ENCODE measurements at regions not wholly inside any gene's neighbourhood (a gene's known extent, or its start where the extent isn't known, plus 50 kb on each side); places are given as distances from the start of the nearest gene placed in this dataset.

DNA sequence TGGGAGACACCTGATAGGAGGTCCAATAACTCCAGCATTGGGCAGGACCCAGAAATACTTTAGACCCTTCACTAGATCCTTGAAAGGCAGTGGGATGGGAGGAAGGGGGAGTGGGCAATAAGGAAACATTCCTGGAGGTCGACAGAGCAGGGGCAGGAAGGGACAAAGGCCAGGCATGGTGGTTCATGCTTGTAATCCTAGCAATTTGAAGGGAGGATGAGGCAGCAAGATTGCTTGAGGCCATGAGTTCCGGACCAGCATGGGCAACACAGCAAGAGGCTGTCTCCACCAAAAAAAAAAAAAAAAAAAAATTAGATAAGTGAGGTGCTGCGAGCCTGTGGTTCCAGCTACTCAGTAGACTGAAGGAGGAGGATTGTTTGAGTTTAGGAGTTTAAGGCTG lies 134.9 kb downstream of the JCAD start:
- no peak for DNase-seq

DNA sequence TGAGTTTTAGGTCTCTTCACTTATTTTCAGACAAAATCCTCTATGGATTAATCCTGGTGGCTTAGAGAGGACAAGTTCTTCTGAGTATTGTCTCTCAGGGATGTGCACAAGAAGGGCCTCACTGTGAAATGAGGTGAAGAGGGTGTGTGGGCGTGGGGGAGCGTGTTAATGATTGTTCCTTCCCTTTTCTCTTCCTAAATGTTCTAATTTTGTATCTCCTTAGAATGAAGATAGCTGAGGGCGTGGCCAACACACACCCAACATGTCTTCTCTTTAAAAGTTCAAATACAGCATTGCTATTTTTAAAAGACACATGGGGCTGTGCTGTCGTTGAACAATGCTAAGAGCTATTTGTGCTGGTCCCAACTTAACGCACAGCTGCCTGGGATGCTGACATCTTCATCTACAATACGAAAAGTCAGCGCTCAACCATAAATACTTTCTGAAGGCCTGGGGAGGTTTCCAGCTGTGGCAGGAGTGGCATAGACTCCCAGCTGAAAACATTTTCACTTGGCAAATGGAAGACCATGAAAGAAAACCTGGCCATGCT lies 135.9 kb downstream of the JCAD start:
- DNase-seq: no peak

DNA sequence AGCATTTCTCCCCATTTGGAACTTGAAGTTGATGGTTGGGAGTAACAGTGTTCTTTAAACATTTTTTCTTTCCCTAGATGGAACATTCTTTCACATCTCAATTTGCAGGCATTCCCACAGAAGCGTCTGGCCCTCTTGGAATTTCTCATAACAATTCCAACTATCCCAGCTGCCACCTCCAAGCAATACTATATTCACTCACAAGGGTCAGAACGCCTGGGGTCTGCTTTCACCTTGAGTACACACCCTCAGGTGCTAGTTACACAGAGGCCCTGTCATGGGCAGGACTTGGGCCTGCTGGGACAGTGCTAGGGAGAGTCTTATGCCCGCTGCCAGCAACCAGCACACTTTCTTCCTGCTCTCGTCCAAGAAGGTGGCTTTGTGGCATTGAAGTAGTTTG lies 136.5 kb downstream of the JCAD start:
- DNase-seq: no peak

DNA sequence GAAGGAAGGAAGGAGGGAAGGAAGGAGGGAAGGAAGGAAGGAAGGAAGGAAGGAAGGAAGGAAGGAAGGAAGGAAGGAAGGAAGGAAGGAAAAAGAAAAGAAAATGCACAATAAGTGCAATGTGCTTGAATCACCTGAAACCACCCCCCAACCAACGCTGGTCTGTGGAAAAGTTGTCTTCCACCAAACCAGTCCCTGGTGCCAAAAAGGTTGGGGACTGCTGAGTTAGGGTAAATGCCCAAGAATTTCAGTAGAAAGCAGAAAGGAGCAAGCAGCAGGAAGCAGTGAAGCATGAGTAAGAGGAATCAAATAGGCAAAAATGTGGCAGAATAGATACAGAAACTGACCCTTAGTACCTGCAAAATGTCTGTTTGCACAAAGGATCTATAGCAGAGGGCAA lies 137.2 kb downstream of the JCAD start:
- DNase-seq: no peak

DNA sequence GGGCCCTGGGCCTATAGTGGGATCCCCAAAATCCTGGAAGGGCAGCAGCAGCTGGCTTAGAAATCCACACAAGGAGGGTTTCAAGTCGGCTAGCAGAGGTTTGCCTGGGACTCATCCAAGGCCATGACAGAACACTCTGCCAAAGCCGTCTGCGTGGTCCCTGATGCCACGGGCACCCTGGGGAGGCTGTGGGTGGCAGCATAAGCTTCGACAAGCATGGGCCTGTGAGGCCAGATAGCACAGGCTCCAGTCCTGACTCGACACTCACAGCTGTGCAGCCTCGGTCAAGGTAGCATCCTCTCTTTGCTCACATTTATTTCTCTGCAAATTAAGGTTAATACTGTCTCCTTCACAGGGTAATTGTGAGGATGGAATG lies 138.3 kb downstream of the JCAD start:
- DNase-seq: peak in 1 of 2 experiments; percentile 10

DNA sequence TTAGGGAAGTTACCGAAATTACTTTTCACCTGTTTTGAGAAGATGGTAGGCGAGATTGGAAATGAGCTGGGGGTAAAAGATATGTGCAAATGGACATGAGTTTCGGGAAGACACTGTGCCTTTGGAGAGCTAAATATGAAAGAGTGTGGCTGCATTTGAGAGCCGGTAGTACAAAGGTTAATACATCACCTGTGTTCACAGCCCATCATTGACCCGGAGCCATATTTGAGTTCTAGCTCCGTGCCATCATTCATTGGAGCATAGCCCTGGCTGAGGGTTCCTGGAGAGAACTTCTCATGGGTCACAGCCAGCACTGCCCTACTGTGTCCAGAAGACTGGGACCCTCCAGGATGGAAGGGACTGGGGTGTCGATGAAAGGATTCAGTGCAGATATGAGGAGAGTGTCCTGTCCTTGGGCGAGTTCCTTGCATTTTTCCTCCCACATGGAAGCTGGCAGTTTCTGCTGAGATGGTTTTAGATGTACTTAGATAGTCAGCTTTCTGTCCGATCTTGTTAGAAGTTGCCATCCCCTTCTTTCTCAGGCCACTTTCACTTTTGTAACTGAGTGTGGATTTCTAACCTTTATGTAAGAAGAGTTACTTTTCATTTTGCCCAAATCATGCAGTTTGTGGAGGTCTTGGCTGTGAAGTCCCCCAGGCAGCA lies 138.8 kb downstream of the JCAD start:
- DNase-seq: no peak

GRCh38 chr10:29918623-29919400 lies 140.6 kb downstream of the JCAD start:
- DNase-seq: no peak

- DNase-seq: peak in 1 of 2 experiments; percentile 11
Measured at GRCh38 chr10:29917311-29917710, 142.1 kb downstream of the JCAD start.

- DNase-seq: peak in 1 of 2 experiments; percentile 46
Measured at GRCh38 chr10:29916669-29917068, 142.7 kb downstream of the JCAD start.

DNA sequence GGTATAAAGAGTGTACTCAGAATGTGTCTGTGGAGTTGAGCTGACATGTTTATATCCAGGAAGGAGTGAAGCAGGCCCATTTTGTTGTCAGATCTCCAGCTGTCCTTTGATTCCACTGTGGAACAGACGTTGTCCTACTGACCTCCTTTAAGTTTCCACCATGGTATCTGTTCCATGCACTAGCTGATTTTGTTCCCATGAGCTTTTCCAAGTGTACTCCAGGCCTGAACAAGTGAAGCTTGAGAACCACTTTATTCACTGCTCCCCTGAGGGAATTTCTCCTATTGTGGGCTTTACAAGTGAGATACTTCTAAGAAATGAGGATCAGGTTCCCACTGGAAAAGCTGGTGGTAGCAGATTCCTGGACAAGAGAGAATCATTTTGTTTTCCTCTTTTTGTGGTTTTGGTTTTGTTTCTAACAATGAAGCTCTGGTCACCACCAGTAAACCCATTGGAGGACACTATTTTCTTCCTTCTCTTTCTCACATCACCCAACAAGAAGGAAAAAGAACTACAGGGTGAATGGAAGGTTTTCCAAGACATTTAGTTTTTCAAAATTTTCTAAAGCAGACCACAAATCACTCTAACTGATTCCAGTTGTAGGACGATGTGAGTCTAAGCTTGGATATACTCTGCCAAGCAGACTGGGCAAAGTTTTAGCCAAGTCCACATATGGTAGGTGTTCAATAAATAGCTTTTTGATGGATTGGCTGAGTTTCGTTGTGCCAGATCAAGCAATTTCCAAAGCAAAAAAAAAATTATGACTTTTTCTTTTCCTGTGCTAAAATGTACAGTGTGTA lies 144.2 kb downstream of the JCAD start:
- no peak for DNase-seq

GRCh38 chr10:29908962-29909361 lies 150.4 kb downstream of the JCAD start:
- no peak for DNase-seq

- DNase-seq: no peak
Measured at GRCh38 chr10:29900865-29901264, 158.5 kb downstream of the JCAD start.

- no peak for DNase-seq
Measured at GRCh38 chr10:29897999-29898716, 161.2 kb downstream of the JCAD start.

GRCh38 chr10:29897430-29897829 lies 162.0 kb downstream of the JCAD start:
- DNase-seq: no peak

DNA sequence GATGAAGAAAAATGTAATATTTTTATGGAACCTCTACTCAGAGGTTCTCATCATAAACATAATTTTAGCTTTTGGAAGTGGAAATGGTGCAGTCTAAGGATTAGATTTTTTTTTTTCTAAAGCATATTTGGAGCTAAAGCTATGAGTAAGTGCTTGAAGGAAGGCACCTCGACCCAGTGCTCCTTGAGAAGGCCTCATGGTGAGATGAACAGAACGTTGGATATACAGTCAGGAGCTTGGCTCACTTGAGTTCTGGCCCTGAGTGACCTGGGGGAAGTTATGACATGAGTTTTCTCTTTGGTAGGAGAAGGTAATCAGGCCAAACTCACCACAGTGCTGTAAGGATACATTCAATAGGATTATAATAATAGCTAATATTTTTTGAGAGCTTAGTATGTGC lies 163.3 kb downstream of the JCAD start:
- no peak for DNase-seq

- peak in 1 of 2 experiments; percentile 21 for DNase-seq
Measured at GRCh38 chr10:29895456-29895855, 163.9 kb downstream of the JCAD start.

- no peak for DNase-seq
Measured at GRCh38 chr10:29888321-29888720, 171.1 kb downstream of the JCAD start.

GRCh38 chr10:29886299-29886698 lies 173.1 kb downstream of the JCAD start:
- DNase-seq: no peak

GRCh38 chr10:29883231-29883630 lies 176.2 kb downstream of the JCAD start:
- DNase-seq: no peak

DNA sequence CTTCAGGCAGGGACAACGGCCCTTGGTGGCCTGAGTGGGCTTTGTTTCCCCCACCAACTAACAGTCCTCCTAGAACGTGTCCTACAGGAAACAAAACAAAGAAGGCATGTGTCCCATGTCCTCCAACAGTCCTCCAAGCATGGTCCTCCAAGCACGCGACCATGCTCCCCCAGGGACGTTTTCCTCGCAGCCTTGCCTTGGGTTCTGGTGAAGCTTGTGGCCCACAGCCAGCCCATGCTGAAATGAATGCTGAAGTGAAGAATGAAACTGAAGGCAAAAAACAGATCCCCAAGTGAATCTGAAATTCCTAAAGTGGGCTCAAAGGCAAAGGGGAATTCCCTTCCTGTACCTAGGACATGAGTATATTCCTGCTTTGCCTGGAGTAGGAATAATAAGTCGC lies 176.6 kb downstream of the JCAD start:
- no peak for DNase-seq

GRCh38 chr10:29881811-29882210 lies 177.6 kb downstream of the JCAD start:
- DNase-seq: no peak

- DNase-seq: no peak
Measured at GRCh38 chr10:29881336-29881771, 178.0 kb downstream of the JCAD start.

DNA sequence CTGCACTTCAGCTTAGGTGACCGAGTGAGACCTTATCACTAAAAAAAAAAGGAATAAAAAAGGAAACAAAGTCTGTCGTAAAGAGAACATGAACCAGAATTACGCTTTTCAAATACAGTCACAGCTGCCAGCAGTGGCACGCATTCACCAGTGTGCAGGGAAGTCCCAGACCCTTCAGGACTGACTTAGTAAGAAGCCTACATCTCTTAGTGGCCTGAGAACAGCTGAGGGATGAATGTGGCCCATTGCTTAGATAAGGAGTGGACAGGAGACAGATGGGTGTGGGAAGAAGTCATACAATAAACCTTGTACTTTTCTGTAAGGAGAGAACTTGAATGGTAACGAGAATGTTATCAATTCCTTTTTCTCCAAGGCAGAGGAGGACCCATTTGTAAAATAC lies 178.5 kb downstream of the JCAD start:
- DNase-seq: no peak
